ENCODE measurements at regions not wholly inside any gene's neighbourhood (a gene's known extent, or its start where the extent isn't known, plus 50 kb on each side); places are given as distances from the start of the nearest gene placed in this dataset.

DNA sequence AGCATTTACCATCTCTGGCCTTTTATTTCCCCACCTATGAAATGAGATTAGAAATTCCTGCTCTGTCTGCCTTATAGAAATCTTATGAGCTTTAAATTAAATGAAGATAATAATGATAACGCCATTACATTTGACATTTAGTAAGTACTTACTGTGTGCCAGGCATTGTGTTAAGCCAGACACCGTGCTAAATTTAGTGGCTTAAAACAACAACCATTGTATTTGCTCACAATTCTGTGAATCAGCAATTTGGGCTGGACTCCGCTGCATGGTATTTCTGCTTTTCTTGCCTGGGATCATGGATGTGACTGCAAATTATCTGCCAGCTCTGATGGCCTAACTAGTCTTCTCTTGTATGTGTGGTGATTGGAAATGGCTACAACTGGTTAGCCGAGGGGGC, 56.4 kb upstream of the CCDC6 start:
- TF ChIP-seq EZH2phosphoT487 (IDR thresholded peaks at IDR 0.05; ENCODE audit: low read depth) = no peak
- TF ChIP-seq, protein P1, sequence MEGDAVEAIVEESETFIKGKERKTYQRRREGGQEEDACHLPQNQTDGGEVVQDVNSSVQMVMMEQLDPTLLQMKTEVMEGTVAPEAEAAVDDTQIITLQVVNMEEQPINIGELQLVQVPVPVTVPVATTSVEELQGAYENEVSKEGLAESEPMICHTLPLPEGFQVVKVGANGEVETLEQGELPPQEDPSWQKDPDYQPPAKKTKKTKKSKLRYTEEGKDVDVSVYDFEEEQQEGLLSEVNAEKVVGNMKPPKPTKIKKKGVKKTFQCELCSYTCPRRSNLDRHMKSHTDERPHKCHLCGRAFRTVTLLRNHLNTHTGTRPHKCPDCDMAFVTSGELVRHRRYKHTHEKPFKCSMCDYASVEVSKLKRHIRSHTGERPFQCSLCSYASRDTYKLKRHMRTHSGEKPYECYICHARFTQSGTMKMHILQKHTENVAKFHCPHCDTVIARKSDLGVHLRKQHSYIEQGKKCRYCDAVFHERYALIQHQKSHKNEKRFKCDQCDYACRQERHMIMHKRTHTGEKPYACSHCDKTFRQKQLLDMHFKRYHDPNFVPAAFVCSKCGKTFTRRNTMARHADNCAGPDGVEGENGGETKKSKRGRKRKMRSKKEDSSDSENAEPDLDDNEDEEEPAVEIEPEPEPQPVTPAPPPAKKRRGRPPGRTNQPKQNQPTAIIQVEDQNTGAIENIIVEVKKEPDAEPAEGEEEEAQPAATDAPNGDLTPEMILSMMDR (IDR thresholded peaks at IDR 0.05; ENCODE audit: low read depth, low read length) = no peak
